SK-N-MC (cell line): ENCODE measurements at regions not wholly inside any gene's neighbourhood (a gene's known extent, or its start where the extent isn't known, plus 50 kb on each side); places are given as distances from the start of the nearest gene placed in this dataset.

Source experiments
- DNase-seq: peaks from one replicate; pipeline ENCODE4 v3.0.0-alpha.2; 2011; ENCODE audit warnings: low read depth, low spot score
- H3K27ac ChIP-seq: fragments of 200-600 bp; sonication (generic); 2 replicates; pipeline ENCODE4 v1.5.1; 2016; ENCODE audit warnings: mixed run types
- H3K36me3 ChIP-seq: fragments of 200-600 bp; sonication (generic); 2 replicates; pipeline ENCODE4 v1.6.1; 2017; ENCODE audit warnings: antibody characterized with exemption, low read length, mixed read lengths; ENCODE audit not compliant: insufficient read depth
- H3K4me3 ChIP-seq: fragments of 200-600 bp; sonication (generic); 2 replicates; pipeline ENCODE4 v1.5.1; 2016
- H3K9ac ChIP-seq: fragments of 200-600 bp; sonication (generic); 2 replicates; pipeline ENCODE4 v1.8.0; 2017; ENCODE audit warnings: mixed run types, mixed read lengths; ENCODE audit not compliant: insufficient read length
- H3K9me3 ChIP-seq: fragments of 200-600 bp; sonication (generic); 2 replicates; pipeline ENCODE4 v1.6.1; 2017; ENCODE audit warnings: low read depth, mild to moderate bottlenecking, antibody characterized with exemption, low read length, moderate library complexity, mixed read lengths
- EZH2 ChIP-seq: fragments of 200-600 bp; sonication (generic); IDR thresholded peaks from one replicate; pipeline ENCODE4 v1.6.1; 2017; ENCODE audit warnings: antibody characterized with exemption
- FOXP2 ChIP-seq: optimal IDR thresholded peaks from 2 replicates; pipeline ENCODE3; 2011; ENCODE audit warnings: mild to moderate bottlenecking, moderate library complexity; ENCODE audit not compliant: insufficient read depth; ENCODE audit errors: extremely low read length, control extremely low read depth
- POLR2AphosphoS5 ChIP-seq: IDR thresholded peaks from 2 replicates; pipeline ENCODE4 v1.6.1; 2012; ENCODE audit warnings: mild to moderate bottlenecking, low read depth, low read length, borderline replicate concordance

- H3K4me3 ChIP-seq = no peak overlapping the region
- TF ChIP-seq POLR2AphosphoS5 = no peak
- no peak for TF ChIP-seq EZH2
- no peak for TF ChIP-seq FOXP2
- H3K9me3 ChIP-seq = no peaks in the 10 kb centered on the region
- DNase-seq = no peak
- no peaks in the 10 kb centered on the region for H3K36me3 ChIP-seq
- H3K27ac ChIP-seq = no peak overlapping the region
- H3K9ac ChIP-seq = no peak overlapping the region
Observed at GRCh38 chr10:56063642-56064041, 297.4 kb downstream of the ZWINT start.

- Histone ChIP-seq H3K4me3 (no peak overlapping the region), H3K36me3 (no peaks in the 10 kb centered on the region), H3K9ac (no peak overlapping the region), H3K9me3 (no peaks in the 10 kb centered on the region), H3K27ac (no peak overlapping the region)
- no peak for DNase-seq
- no peak for TF ChIP-seq POLR2AphosphoS5
- TF ChIP-seq EZH2 = no peak
- TF ChIP-seq FOXP2 = no peak
Observed at GRCh38 chr10:56057860-56058259, 303.2 kb downstream of the ZWINT start.

GRCh38 chr10:56035489-56035888, 325.6 kb downstream of the ZWINT start:
- no peak overlapping the region for H3K9ac ChIP-seq
- H3K9me3 ChIP-seq = no peaks in the 10 kb centered on the region
- DNase-seq = no peak
- no peak overlapping the region for H3K4me3 ChIP-seq
- H3K27ac ChIP-seq = no peak overlapping the region
- H3K36me3 ChIP-seq = no peaks in the 10 kb centered on the region
- TF ChIP-seq FOXP2 (no peak), EZH2 (no peak), POLR2AphosphoS5 (no peak)

GRCh38 chr10:56028298-56029132, 332.5 kb downstream of the ZWINT start:
- no peaks in the 10 kb centered on the region for H3K36me3 ChIP-seq
- no peak overlapping the region for H3K9ac ChIP-seq
- no peak overlapping the region for H3K4me3 ChIP-seq
- no peak for DNase-seq
- H3K9me3 ChIP-seq = no peaks in the 10 kb centered on the region
- TF ChIP-seq FOXP2 (no peak), POLR2AphosphoS5 (no peak), EZH2 (no peak)
- H3K27ac ChIP-seq = no peak overlapping the region

- TF ChIP-seq EZH2 (no peak), POLR2AphosphoS5 (no peak), FOXP2 (no peak)
- H3K36me3 ChIP-seq = no peaks in the 10 kb centered on the region
- no peak overlapping the region for H3K27ac ChIP-seq
- H3K9me3 ChIP-seq = no peaks in the 10 kb centered on the region
- H3K9ac ChIP-seq = no peak overlapping the region
- DNase-seq = no peak
- no peak overlapping the region for H3K4me3 ChIP-seq
Observed at GRCh38 chr10:56012101-56012500, 349.0 kb downstream of the ZWINT start.

GRCh38 chr10:56003555-56003954, 357.5 kb downstream of the ZWINT start:
- Histone ChIP-seq H3K27ac (no peak overlapping the region), H3K36me3 (no peaks in the 10 kb centered on the region), H3K9ac (no peak overlapping the region), H3K9me3 (no peaks in the 10 kb centered on the region), H3K4me3 (no peak overlapping the region)
- no peak for DNase-seq
- no peak for TF ChIP-seq POLR2AphosphoS5
- no peak for TF ChIP-seq FOXP2
- TF ChIP-seq EZH2 = no peak

- DNase-seq = no peak
- Histone ChIP-seq H3K9ac (no peak overlapping the region), H3K4me3 (no peak overlapping the region), H3K27ac (no peak overlapping the region), H3K9me3 (no peaks in the 10 kb centered on the region), H3K36me3 (no peaks in the 10 kb centered on the region)
- TF ChIP-seq POLR2AphosphoS5 (no peak), FOXP2 (no peak), EZH2 (no peak)
Observed at GRCh38 chr10:55989188-55989587, 371.9 kb downstream of the ZWINT start.

GRCh38 chr10:55979203-55979602, 381.9 kb downstream of the ZWINT start:
- no peak for TF ChIP-seq EZH2
- no peak for TF ChIP-seq FOXP2
- no peak for TF ChIP-seq POLR2AphosphoS5
- Histone ChIP-seq H3K4me3 (no peak overlapping the region), H3K27ac (no peak overlapping the region), H3K9ac (no peak overlapping the region), H3K36me3 (no peaks in the 10 kb centered on the region), H3K9me3 (no peaks in the 10 kb centered on the region)
- DNase-seq = no peak
